ENCODE measurements at regions not wholly inside any gene's neighbourhood (a gene's known extent, or its start where the extent isn't known, plus 50 kb on each side); places are given as distances from the start of the nearest gene placed in this dataset.

- ChIA-PET POLR2A (no interaction called here), CTCF (interaction anchor here (1.0 kb wide), 1 partner anchor 10 kb away, joined by 5 read pairs; no protein-coding TSS in a partner anchor)
- TF ChIP-seq CTCF (IDR thresholded peaks at IDR 0.05; ENCODE audit: unreplicated experiment), result no peak
- DNase-seq (ENCODE audit: unreplicated experiment), result no peak
- intact Hi-C loops (cut with micrococcal nuclease), result no loop called here
- Mint-ChIP-seq H3K27ac (ENCODE audit: low read depth, unreplicated experiment) (no peak overlapping the region), H3K27me3 (ENCODE audit: insufficient read depth, unreplicated experiment) (no peaks in the 10 kb centered on the region), H3K9me3 (ENCODE audit: unreplicated experiment) (no peaks in the 10 kb centered on the region), H3K36me3 (ENCODE audit: insufficient read depth, unreplicated experiment) (no peaks in the 10 kb centered on the region), H3K4me1 (ENCODE audit: insufficient read depth, unreplicated experiment) (no peaks in the 10 kb centered on the region), H3K4me3 (ENCODE audit: unreplicated experiment) (no peak overlapping the region)
- BruUV-seq (replicated peaks), result no TSS peak
Measured at GRCh38 chr21:27813344-27813743, 846.5 kb upstream of the ADAMTS5 start.

- no peaks in the 10 kb centered on the region for H3K4me1 Mint-ChIP-seq (ENCODE audit: insufficient read depth, unreplicated experiment)
- ChIA-PET POLR2A (no interaction called here), CTCF (no interaction called here)
- no peak overlapping the region for H3K4me3 Mint-ChIP-seq (ENCODE audit: unreplicated experiment)
- H3K36me3 Mint-ChIP-seq (ENCODE audit: insufficient read depth, unreplicated experiment), result no peaks in the 10 kb centered on the region
- no peak for TF ChIP-seq CTCF (IDR thresholded peaks at IDR 0.05; ENCODE audit: unreplicated experiment)
- H3K27me3 Mint-ChIP-seq (ENCODE audit: insufficient read depth, unreplicated experiment), result no peaks in the 10 kb centered on the region
- H3K27ac Mint-ChIP-seq (ENCODE audit: low read depth, unreplicated experiment), result no peak overlapping the region
- peak; percentile 20 for DNase-seq (ENCODE audit: unreplicated experiment)
- H3K9me3 Mint-ChIP-seq (ENCODE audit: unreplicated experiment), result no peaks in the 10 kb centered on the region
- intact Hi-C loops (cut with micrococcal nuclease), result no loop called here
- BruUV-seq (replicated peaks), result no TSS peak
Measured at GRCh38 chr21:27812279-27812678, 845.4 kb upstream of the ADAMTS5 start.

- H3K4me3 Mint-ChIP-seq (ENCODE audit: unreplicated experiment), result no peak overlapping the region
- no peak overlapping the region for H3K27ac Mint-ChIP-seq (ENCODE audit: low read depth, unreplicated experiment)
- H3K4me1 Mint-ChIP-seq (ENCODE audit: insufficient read depth, unreplicated experiment), result no peaks in the 10 kb centered on the region
- no peaks in the 10 kb centered on the region for H3K9me3 Mint-ChIP-seq (ENCODE audit: unreplicated experiment)
- TF ChIP-seq CTCF (IDR thresholded peaks at IDR 0.05; ENCODE audit: unreplicated experiment), result no peak
- POLR2A ChIA-PET, result no interaction called here
- CTCF ChIA-PET, result no interaction called here
- no peaks in the 10 kb centered on the region for H3K27me3 Mint-ChIP-seq (ENCODE audit: insufficient read depth, unreplicated experiment)
- no TSS peak for BruUV-seq (replicated peaks)
- H3K36me3 Mint-ChIP-seq (ENCODE audit: insufficient read depth, unreplicated experiment), result no peaks in the 10 kb centered on the region
- no peak for DNase-seq (ENCODE audit: unreplicated experiment)
- intact Hi-C loops (cut with micrococcal nuclease), result loop anchor here (10.0 kb wide), 1 partner anchor 954 kb away; no protein-coding TSS in a partner anchor
Measured at GRCh38 chr21:27808923-27809322, 842.0 kb upstream of the ADAMTS5 start.

- ChIA-PET CTCF (interaction anchor here (0.5 kb wide), 1 partner anchor 8 kb away, joined by 6 read pairs; no protein-coding TSS in a partner anchor), POLR2A (no interaction called here)
- Mint-ChIP-seq H3K4me1 (ENCODE audit: insufficient read depth, unreplicated experiment) (no peaks in the 10 kb centered on the region), H3K4me3 (ENCODE audit: unreplicated experiment) (no peak overlapping the region), H3K9me3 (ENCODE audit: unreplicated experiment) (no peaks in the 10 kb centered on the region), H3K36me3 (ENCODE audit: insufficient read depth, unreplicated experiment) (no peaks in the 10 kb centered on the region), H3K27ac (ENCODE audit: low read depth, unreplicated experiment) (no peak overlapping the region), H3K27me3 (ENCODE audit: insufficient read depth, unreplicated experiment) (no peaks in the 10 kb centered on the region)
- intact Hi-C loops (cut with micrococcal nuclease), result loop anchor here (10.0 kb wide), 1 partner anchor 953 kb away; no protein-coding TSS in a partner anchor
- TF ChIP-seq CTCF (IDR thresholded peaks at IDR 0.05; ENCODE audit: unreplicated experiment), result no peak
- no TSS peak for BruUV-seq (replicated peaks)
- peak; percentile 21 for DNase-seq (ENCODE audit: unreplicated experiment)
Measured at GRCh38 chr21:27807596-27807995, 840.7 kb upstream of the ADAMTS5 start.

Data from MCF 10A (cell line).